Stimulated activated naive B cell treated with anti-CD40 and anti-IgM and Interleukin-4, amounts not matched to agents 10 μg/mL and 1 μg/mL and 100 μg/mL, for 72 hours (primary cell): ENCODE measurements at regions not wholly inside any gene's neighbourhood (a gene's known extent, or its start where the extent isn't known, plus 50 kb on each side); places are given as distances from the start of the nearest gene placed in this dataset.
"Not testable (repeated sequence)": the region's sequence is repeated elsewhere in the genome, so short reads cannot be mapped to it uniquely, and the experiment has no call there.

ENCODE experiments used
- ATAC-seq, 2 donors: fragments of 150-1000 bp; cut with Tn5 transposase; replicated peaks; 2 replicates each; pipeline ENCODE4 v1.10.0; 2021; ENCODE audit warnings: moderate library complexity in 1 of 2
- DNase-seq: peaks from one replicate; pipeline ENCODE4 v3.0.0; 2021
- H3K27ac Mint-ChIP-seq: one replicate; pipeline ENCODE4 v1.8.0; 2022; ENCODE audit warnings: mild to moderate bottlenecking, mixed read lengths
- H3K27me3 Mint-ChIP-seq, 2 donors: one replicate each; pipeline ENCODE4 v1.8.0; 2022; ENCODE audit warnings: mixed read lengths in 2 of 2
- H3K36me3 Mint-ChIP-seq, 2 donors: one replicate each; pipeline ENCODE4 v1.8.0; 2022; ENCODE audit warnings: mixed read lengths in 2 of 2, mild to moderate bottlenecking in 1 of 2
- H3K4me1 Mint-ChIP-seq, 2 donors: one replicate each; pipeline ENCODE4 v1.8.0; 2022; ENCODE audit warnings: mixed read lengths in 2 of 2, mild to moderate bottlenecking in 1 of 2
- H3K4me3 Mint-ChIP-seq, 2 donors: one replicate each; pipeline ENCODE4 v1.8.0; 2022; ENCODE audit warnings: mild to moderate bottlenecking in 2 of 2, mixed read lengths in 2 of 2, moderate library complexity in 1 of 2
- H3K9me3 Mint-ChIP-seq, 2 donors: one replicate each; pipeline ENCODE4 v1.8.0; 2022; ENCODE audit warnings: mixed read lengths in 2 of 2, mild to moderate bottlenecking in 1 of 2

DNA sequence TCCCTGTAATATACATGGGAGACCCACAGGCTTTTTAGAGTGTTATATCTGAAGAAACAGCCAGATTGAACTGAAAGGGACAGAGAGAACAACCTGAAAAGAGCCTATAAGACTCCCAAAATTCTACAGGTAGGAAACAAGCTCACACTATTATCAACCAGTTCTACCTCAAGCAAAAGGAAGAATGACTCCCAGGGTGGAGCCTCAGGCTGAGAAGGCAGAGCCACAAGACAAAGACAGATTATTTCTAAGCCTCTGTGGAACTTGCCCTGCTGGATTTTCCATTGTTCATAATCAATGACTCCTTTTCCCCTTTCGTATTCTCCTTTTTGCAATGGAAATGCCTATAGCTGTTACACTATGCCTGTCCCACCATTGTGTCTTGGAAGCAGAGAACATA lies 95.1 kb upstream of the LMCD1 start:
- peaks cover 3 to 10% of the 10 kb centered on the region in 2 donors for H3K27me3 Mint-ChIP-seq
- no peak overlapping the region for H3K27ac Mint-ChIP-seq
- no peak overlapping the region for H3K4me3 Mint-ChIP-seq
- ATAC-seq (no peak), DNase-seq (no peak)
- H3K36me3 Mint-ChIP-seq: no peaks in the 10 kb centered on the region
- H3K9me3 Mint-ChIP-seq: peaks cover 9 to 10% of the 10 kb centered on the region in 2 donors
- H3K4me1 Mint-ChIP-seq: no peaks in the 10 kb centered on the region

DNA sequence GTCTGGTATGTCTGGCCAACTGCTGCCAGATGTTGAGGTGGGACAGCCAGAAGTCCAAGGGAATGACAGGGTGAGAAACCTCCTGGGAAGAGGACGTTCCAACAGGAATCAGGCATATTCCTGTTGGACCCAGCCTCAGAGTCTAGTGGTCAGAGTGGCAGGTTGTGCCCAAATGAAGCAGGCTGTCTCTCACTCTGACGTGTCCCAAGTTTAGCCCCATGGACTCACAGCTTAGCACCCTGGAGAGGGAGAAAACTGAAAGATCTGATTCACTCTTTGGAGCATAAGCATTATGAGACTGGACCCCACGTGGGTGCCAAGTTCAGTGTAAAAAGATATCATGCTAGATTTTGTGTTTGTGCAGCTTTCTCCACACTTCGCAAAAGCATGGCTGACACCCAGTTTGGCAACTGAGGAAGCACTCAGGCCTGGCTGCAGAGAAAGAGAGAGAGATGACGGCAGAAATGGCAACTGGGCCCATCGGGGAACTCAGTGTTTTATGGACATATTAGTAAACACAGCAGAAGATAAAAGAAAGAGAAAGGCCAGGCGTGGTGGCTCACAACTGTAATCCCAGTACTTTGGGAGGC lies 88.2 kb upstream of the LMCD1 start:
- Mint-ChIP-seq H3K36me3 (no peaks in the 10 kb centered on the region), H3K27me3 (no peaks in the 10 kb centered on the region), H3K4me3 (no peak overlapping the region), H3K9me3 (no peaks in the 10 kb centered on the region), H3K4me1 (peaks cover 0 to 2% of the 10 kb centered on the region in 2 donors), H3K27ac (no peak overlapping the region)
- DNase-seq: no peak
- ATAC-seq: no peak

DNA sequence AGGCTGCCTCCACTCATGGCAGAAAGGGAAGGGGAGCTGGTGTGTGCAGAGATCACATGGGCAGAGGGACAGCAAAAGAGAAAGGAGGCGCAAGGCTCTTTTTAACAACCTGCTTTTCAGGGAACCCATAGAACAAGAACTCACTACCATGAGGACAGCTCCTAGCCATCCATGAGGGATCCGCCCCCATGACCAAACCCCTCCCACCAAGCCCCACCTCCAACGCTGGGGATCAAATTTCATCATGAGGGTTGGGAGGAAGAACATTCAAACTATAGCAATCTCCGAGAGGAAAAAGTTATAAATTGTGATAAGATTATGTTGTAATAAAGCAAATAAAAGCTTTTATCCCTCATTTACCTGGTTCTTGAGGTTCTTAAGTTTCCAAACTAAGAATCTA lies 84.7 kb upstream of the LMCD1 start:
- Mint-ChIP-seq H3K27me3 (no peaks in the 10 kb centered on the region), H3K4me3 (no peak overlapping the region), H3K4me1 (peaks cover 0 to 2% of the 10 kb centered on the region in 2 donors), H3K27ac (no peak overlapping the region), H3K9me3 (no peaks in the 10 kb centered on the region), H3K36me3 (no peaks in the 10 kb centered on the region)
- ATAC-seq (no peak), DNase-seq (no peak)

DNA sequence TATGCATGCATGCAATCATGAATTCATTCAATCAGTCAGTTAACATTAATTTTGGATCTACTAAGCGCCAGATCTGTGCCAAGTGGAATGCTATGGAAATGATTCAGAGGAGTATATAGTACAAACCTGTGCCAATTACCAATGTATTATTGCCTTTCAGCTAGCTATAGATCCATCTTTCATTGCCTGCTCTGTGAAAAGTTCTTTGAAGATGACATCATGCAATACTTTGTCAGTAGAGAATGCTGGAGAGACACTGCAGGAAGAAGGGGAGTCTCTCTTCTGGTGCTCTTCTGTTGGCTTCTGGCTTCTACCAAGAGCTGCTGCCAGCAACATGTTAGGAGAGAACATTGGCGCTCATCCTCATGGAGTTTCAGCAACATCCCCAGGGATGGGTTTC lies 81.0 kb upstream of the LMCD1 start:
- ATAC-seq: peak in 1 of 2 donors; percentile 10
- Mint-ChIP-seq H3K27me3 (no peaks in the 10 kb centered on the region), H3K27ac (no peak overlapping the region)

DNA sequence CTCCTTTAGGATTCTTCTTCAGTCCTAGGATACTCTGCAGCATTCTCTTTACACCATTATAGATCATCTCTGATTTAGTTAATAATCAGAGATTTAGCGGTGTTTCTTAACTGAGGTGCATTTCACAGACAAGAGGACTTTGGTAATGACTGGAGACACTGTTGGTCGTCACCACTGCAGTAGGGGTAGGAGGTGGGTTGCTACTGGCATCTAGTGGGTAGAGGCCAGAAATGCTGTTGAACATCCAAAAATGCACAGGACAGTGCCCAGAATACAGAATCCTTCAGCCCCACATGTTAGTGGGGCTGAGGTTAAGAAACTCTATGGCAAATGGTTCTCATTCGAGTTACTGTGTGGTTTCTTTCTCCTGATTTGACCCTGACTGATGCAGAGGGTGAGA lies 80.4 kb upstream of the LMCD1 start:
- H3K9me3 Mint-ChIP-seq: peaks cover 3 to 8% of the 10 kb centered on the region in 2 donors
- H3K4me3 Mint-ChIP-seq: no peak overlapping the region
- ATAC-seq (peak; percentile 47 to 61), DNase-seq (no peak)
- no peak overlapping the region for H3K27ac Mint-ChIP-seq
- H3K4me1 Mint-ChIP-seq: peaks cover 0 to 2% of the 10 kb centered on the region in 2 donors
- no peaks in the 10 kb centered on the region for H3K36me3 Mint-ChIP-seq
- H3K27me3 Mint-ChIP-seq: no peaks in the 10 kb centered on the region

More for the DNA sequence above, 81.0 kb upstream of the LMCD1 start:
- Mint-ChIP-seq H3K36me3 (no peaks in the 10 kb centered on the region), H3K4me3 (no peak overlapping the region), H3K9me3 (peaks cover 3 to 8% of the 10 kb centered on the region in 2 donors), H3K4me1 (peaks cover 0 to 2% of the 10 kb centered on the region in 2 donors)
- DNase-seq: no peak

DNA sequence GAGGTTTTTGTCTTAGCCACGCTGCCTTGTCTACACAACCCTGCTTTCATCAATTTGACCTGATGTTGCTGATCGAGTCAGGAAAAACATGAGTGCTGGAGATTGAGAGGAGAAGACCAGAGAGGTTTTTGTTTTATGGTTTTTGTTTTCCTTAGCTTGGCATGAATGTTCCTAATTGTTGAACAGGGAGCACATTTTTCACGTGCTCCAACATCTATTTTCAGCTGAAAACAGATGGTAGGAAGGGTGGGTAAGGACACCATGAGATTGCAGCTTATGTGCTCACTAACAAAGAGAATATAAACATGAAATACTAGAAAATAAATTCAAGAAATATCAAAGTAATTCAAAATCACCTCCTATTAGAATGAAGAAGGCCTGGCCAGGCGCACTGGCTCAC lies 79.9 kb upstream of the LMCD1 start:
- no peak for DNase-seq
- Mint-ChIP-seq H3K27me3 (no peaks in the 10 kb centered on the region), H3K36me3 (no peaks in the 10 kb centered on the region), H3K4me3 (no peak overlapping the region), H3K4me1 (peaks cover 0 to 1% of the 10 kb centered on the region in 2 donors), H3K27ac (no peak overlapping the region), H3K9me3 (peaks cover 3 to 8% of the 10 kb centered on the region in 2 donors)
- no peak for ATAC-seq

DNA sequence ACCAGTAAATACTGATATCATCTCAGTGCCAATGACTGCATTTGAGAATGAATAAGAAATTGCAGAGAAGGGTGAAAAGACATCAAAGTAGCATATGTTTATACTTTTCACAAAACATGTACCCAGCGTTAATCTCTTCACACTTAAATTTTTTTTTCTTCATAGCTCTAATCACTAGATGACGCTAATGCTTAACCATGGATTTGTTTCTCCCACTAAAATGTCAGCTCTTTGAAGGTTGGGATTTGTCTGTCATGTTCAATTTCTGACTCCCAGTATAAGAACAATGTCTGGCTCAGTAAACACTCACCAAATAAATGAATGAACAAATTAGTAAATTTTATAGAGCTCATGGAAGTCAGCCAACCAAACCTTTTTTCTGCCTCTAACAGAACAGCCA lies 78.3 kb upstream of the LMCD1 start:
- Mint-ChIP-seq H3K9me3 (peaks cover 3 to 8% of the 10 kb centered on the region in 2 donors), H3K27ac (no peak overlapping the region), H3K4me1 (no peaks in the 10 kb centered on the region), H3K27me3 (peaks cover 0 to 3% of the 10 kb centered on the region in 2 donors), H3K36me3 (no peaks in the 10 kb centered on the region), H3K4me3 (no peak overlapping the region)
- no peak for DNase-seq
- ATAC-seq: no peak

DNA sequence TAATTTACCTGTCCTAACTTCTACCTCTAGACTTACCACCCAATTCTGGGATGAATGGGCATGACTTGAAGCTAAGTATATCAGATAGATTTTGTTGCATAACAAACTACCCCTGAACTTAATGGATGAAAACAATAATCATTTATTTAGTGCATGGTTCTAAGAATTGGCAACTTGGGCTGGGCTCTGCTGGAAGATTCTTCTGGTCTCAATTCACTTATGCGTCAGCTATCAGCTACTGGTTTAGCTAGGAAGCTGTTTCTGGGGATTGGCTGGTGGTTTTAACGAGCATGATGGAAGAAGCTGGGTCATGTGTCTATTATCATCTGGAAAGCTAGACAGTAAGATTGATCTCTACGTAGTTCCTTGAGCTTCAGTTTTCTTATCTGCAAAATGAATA lies 77.3 kb upstream of the LMCD1 start:
- Mint-ChIP-seq H3K9me3 (peaks cover 3 to 8% of the 10 kb centered on the region in 2 donors), H3K27ac (no peak overlapping the region), H3K27me3 (peaks cover 0 to 9% of the 10 kb centered on the region in 2 donors), H3K36me3 (no peaks in the 10 kb centered on the region), H3K4me1 (no peaks in the 10 kb centered on the region), H3K4me3 (no peak overlapping the region)
- no peak for DNase-seq
- no peak for ATAC-seq

DNA sequence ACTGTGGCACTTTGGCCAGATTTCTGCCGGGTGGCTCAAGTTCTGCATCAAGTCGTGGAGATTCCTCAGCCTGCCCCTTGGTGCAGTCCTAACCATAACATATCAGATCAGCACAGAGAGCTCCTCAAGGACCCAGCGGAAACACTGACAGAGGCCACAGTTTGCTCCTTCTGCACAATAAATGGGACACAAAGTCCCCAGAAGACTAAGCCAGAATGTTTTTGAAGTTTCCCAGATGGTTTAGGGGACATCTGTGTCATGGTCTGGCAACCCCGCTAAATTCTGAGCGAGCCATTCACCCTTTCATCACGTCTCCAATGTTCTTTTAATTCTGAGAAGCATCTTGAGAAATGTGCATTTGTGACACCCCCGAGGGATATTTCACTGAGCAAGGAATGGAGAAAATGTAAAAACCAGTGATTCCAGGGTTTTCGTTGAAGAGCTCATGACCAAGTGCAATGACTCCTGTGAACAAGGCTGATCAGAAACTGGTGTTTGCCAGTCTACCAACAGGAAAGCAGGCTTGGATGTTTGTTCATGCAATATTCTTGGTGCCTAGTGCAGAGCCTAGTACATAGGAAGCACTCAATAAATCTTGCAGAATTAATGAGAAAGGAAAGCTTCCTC lies 64.8 kb upstream of the LMCD1 start:
- peaks cover 0 to 4% of the 10 kb centered on the region in 2 donors for H3K36me3 Mint-ChIP-seq
- no peak for ATAC-seq
- no peak for DNase-seq
- H3K27me3 Mint-ChIP-seq: no peaks in the 10 kb centered on the region
- H3K4me1 Mint-ChIP-seq: no peaks in the 10 kb centered on the region
- no peak overlapping the region for H3K27ac Mint-ChIP-seq
- H3K4me3 Mint-ChIP-seq: no peak overlapping the region
- peaks cover 2 to 5% of the 10 kb centered on the region in 2 donors for H3K9me3 Mint-ChIP-seq

DNA sequence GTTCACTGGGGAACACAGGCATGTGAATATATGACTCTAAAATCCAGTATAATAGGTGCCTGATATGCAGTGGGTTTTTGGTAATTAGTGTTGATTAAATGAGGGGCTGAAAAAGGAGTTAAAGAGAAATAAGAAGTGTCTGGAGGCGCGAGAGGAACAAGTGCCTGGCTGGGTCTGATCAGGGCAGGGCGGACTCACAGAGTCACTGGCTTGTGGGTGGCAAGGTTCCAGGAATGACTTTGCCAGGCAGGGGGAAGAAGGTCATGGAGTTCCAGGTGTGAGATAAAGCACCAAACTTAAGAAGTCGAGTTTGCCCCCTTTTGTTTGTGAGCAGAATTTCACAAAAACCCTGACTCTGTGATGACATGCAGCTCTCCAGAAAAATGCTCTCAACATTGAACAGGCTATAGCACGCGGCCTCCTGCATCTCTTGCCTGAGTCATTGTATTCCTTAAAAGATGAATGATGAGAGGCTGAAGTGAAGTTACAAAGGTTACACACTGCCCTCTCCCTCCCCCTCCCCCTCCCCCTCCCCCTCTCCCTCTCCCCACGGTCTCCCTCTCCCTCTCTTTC lies 63.0 kb upstream of the LMCD1 start:
- Mint-ChIP-seq H3K36me3 (peaks cover 0 to 4% of the 10 kb centered on the region in 2 donors), H3K4me3 (no peak overlapping the region), H3K4me1 (no peaks in the 10 kb centered on the region), H3K27ac (no peak overlapping the region), H3K9me3 (peaks cover 2 to 5% of the 10 kb centered on the region in 2 donors), H3K27me3 (peaks cover 0 to 7% of the 10 kb centered on the region in 2 donors)
- DNase-seq (no peak), ATAC-seq (no peak)

DNA sequence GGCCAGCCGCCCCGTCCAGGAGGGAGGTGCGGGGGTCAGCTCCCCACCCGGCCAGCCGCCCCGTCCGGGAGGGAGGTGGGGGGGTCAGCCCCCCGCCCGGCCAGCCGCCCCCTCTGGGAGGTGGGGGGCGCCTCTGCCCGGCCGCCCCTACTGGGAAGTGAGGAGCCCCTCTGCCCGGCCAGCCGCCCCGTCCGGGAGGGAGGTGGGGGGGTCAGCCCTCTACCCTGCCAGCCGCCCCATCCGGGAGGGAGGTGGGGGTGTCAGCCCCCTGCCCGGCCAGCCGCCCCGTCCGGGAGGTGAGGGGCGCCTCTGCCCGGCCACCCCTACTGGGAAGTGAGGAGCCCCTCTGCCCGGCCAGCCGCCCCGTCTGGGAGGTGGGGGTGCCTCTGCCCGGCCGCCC lies 61.5 kb upstream of the LMCD1 start:
- not testable (repeated sequence) for H3K4me3 Mint-ChIP-seq, ATAC-seq, H3K36me3 Mint-ChIP-seq, H3K4me1 Mint-ChIP-seq, H3K27ac Mint-ChIP-seq, H3K27me3 Mint-ChIP-seq, H3K9me3 Mint-ChIP-seq, DNase-seq

DNA sequence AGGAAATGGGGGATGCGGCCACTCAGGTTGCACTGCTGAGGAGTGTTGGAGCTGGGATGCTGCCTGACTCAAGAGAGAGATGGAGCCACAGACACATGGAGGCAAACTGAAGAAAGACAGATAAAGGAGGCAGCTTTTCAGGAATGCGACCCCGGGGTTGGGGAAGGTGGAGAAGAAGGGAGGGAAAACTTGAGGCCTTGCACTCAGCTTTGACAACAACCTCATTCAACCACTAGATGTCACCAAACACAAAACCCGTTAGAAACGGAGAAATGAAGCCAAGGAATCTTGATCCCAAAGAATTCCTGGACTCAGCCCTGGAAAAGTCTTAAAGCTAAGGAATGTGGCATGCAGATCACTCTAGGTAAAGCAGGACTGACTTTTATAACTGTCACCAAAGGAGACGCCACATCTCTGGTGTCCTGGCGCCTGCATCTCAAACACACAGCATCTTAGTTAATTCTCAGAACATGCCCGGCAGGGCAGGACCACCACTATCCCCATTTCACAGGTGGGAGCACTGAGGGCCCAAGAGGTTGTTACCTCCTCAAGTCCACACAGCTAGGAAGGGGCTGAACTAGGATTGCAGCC lies 59.6 kb upstream of the LMCD1 start:
- ATAC-seq (no peak), DNase-seq (no peak)
- H3K27me3 Mint-ChIP-seq: peaks cover 0 to 7% of the 10 kb centered on the region in 2 donors
- H3K9me3 Mint-ChIP-seq: peaks cover 2 to 5% of the 10 kb centered on the region in 2 donors
- no peaks in the 10 kb centered on the region for H3K4me1 Mint-ChIP-seq
- H3K36me3 Mint-ChIP-seq: peaks cover 0 to 4% of the 10 kb centered on the region in 2 donors
- no peak overlapping the region for H3K4me3 Mint-ChIP-seq
- H3K27ac Mint-ChIP-seq: no peak overlapping the region

DNA sequence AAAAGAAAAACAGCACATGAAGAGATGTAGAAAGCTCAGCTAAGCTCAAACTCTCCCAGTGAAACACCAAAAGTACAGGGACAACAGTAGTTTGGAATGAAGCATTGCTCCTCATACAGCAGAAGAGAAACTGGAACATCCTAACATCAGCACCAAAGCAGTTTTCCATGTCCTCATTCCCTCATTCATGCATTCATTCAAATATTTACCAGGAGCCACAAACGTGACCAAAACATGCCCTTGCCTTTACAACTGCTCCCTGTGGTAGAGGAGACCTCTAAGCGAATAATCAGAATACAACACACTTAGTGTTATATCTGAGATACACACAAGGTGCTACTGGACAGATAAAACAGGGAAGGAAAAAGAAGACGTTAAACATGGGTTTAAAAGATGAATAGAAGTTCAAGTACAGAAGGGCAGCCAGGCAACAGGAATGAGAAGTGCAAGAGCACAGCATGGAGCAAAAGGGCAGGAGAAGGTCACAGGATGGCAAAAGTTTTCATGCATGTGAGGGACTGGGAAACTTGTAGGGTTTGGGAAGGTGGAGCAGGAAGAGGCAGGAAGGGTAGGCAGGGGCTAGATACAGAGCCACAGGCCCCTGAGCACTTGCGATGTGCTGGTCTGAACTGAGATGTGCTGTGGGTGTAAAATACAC lies 58.5 kb upstream of the LMCD1 start:
- no peak for ATAC-seq
- no peak overlapping the region for H3K4me3 Mint-ChIP-seq
- no peaks in the 10 kb centered on the region for H3K4me1 Mint-ChIP-seq
- no peak for DNase-seq
- peaks cover 0 to 7% of the 10 kb centered on the region in 2 donors for H3K27me3 Mint-ChIP-seq
- no peak overlapping the region for H3K27ac Mint-ChIP-seq
- peaks cover 0 to 4% of the 10 kb centered on the region in 2 donors for H3K36me3 Mint-ChIP-seq
- peaks cover 2 to 5% of the 10 kb centered on the region in 2 donors for H3K9me3 Mint-ChIP-seq
